Psoas muscle (tissue), 7 donors: ENCODE measurements at regions not wholly inside any gene's neighbourhood (a gene's known extent, or its start where the extent isn't known, plus 50 kb on each side); places are given as distances from the start of the nearest gene placed in this dataset.

Source experiments
- ATAC-seq, 4 donors: fragments of 200-7000 bp; cut with Tn5 transposase; one replicate each; pipeline ENCODE4 v1.9.1; 2020; ENCODE audit warnings: moderate library complexity in 3 of 4, mild to moderate bottlenecking in 2 of 4
- DNase-seq, 2 donors: peaks; one replicate each; pipeline ENCODE4 v3.0.0-alpha.2; 2020
- H3K27ac ChIP-seq: fragments of 200-600 bp; one replicate; pipeline ENCODE4 v1.8.0; 2022
- H3K27me3 ChIP-seq, 3 donors: fragments of 200-600 bp in 1 of 3; one replicate each; pipeline versions ENCODE4 v1.6.1 to v1.8.0; 2013 to 2022; ENCODE audit warnings: low read length in 2 of 3, mild to moderate bottlenecking in 2 of 3, moderate library complexity in 1 of 3; ENCODE audit not compliant: insufficient read depth in 3 of 3
- H3K36me3 ChIP-seq, 2 donors: fragments of 200-600 bp in 1 of 2; one replicate each; pipeline versions ENCODE4 v1.6.1 to v1.8.0; 2013 to 2022; ENCODE audit warnings: low read depth in 1 of 2, mild to moderate bottlenecking in 1 of 2, moderate library complexity in 1 of 2; ENCODE audit not compliant: insufficient read depth in 1 of 2
- H3K4me1 ChIP-seq: fragments of 200-600 bp; one replicate; pipeline ENCODE4 v1.8.0; 2022
- H3K4me3 ChIP-seq: fragments of 200-600 bp; one replicate; pipeline ENCODE4 v1.8.0; 2022; ENCODE audit warnings: mild to moderate bottlenecking
- H3K9me3 ChIP-seq: fragments of 200-600 bp; one replicate; pipeline ENCODE4 v1.8.0; 2022
- WGBS, 3 donors: extraction: QIAGEN DNeasy Blood & Tissue Kit; methylation state at CpG; one replicate each; pipeline versions ENCODE4 v1.1.6 to v1.1.7; 2013; 5-methylcytosine and 5-hydroxymethylcytosine counted together
- intact Hi-C, 2 donors: fragments of 100-400 bp; cut with DNase I; formaldehyde crosslinking; loops; one replicate each; pipeline versions ENCODE4 v1.11.0 to v1.14.2; 2022
- TF ChIP-seq, protein P1 (sequence below): fragments of 200-600 bp; IDR thresholded peaks from one replicate; pipeline ENCODE4 v1.8.0; 2022; ENCODE audit warnings: antibody characterized with exemption
- donor health status: healthy with polysubstance abuse.
- donor health status: DM: no; HTN: no; CAD: no; lungs with moderate emphysema.
- donor health status: Bipolar disorder and iron deficiency.
- donor health status: healthy.
- donor health status: DM: yes; HTN: yes; CAD: no.
- donor health status: DM: no; HTN: no; CAD: no.
- donor health status: DM: yes; HTN: yes; CAD: no.

DNA sequence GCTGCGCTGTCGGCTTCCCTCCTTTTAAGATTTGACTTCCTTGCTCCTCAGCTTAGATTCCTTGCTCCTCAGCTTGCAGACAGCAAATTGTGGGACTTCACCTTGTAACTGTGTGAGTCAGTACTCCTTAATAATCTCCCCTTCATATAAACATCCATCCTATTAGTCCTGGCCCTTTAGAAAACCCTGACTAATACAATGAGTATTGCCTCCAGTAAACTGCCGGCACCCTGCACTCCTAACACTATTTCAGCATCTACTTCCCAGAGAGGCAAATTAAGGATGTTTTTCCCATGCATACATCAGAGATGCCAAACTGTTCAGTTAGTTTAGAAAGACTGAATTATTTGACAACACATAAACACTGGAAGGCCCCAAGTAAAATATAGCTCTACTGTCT lies 611.3 kb upstream of the TMEM132C start:
- H3K27ac ChIP-seq = no peak overlapping the region
- no peaks in the 10 kb centered on the region for H3K4me1 ChIP-seq
- TF ChIP-seq, protein P1, sequence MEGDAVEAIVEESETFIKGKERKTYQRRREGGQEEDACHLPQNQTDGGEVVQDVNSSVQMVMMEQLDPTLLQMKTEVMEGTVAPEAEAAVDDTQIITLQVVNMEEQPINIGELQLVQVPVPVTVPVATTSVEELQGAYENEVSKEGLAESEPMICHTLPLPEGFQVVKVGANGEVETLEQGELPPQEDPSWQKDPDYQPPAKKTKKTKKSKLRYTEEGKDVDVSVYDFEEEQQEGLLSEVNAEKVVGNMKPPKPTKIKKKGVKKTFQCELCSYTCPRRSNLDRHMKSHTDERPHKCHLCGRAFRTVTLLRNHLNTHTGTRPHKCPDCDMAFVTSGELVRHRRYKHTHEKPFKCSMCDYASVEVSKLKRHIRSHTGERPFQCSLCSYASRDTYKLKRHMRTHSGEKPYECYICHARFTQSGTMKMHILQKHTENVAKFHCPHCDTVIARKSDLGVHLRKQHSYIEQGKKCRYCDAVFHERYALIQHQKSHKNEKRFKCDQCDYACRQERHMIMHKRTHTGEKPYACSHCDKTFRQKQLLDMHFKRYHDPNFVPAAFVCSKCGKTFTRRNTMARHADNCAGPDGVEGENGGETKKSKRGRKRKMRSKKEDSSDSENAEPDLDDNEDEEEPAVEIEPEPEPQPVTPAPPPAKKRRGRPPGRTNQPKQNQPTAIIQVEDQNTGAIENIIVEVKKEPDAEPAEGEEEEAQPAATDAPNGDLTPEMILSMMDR = no peak
- 86 to 87% (median 86%) methylated on average over 3 of the region's 3 CpGs for WGBS, 3 donors
- H3K36me3 ChIP-seq = no peaks in the 10 kb centered on the region
- H3K9me3 ChIP-seq = no peaks in the 10 kb centered on the region
- H3K27me3 ChIP-seq = no peaks in the 10 kb centered on the region
- ATAC-seq (no peak), DNase-seq (no peak)
- H3K4me3 ChIP-seq = no peak overlapping the region
- intact Hi-C loops = no loop called here

DNA sequence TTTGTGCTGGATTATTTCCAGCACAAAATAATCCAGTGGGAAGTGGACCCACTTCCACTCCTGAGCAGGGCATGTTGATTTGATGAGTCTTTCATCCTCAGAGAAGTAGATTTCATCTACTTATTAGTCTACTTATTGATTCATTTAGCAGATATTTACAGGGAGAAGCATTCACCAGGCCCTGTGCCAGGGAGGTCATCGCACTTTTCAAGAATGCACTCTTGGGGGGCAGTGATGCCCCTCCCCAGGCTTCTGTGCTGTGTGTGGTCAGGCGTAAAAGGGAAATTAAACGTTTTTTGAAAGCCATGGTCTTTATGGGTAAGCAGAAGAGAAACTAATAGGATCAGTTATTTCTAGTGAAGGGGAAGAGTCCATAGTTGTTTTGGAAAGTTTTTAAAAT lies 610.7 kb upstream of the TMEM132C start:
- TF ChIP-seq, protein P1 = no peak
- DNase-seq = no peak
- Histone ChIP-seq H3K4me3 (no peak overlapping the region), H3K27ac (no peak overlapping the region), H3K4me1 (no peaks in the 10 kb centered on the region), H3K36me3 (no peaks in the 10 kb centered on the region), H3K27me3 (no peaks in the 10 kb centered on the region), H3K9me3 (no peaks in the 10 kb centered on the region)
- WGBS, 3 donors = 58 to 70% (median 61%) methylated on average over 3 of the region's 3 CpGs
- intact Hi-C loops = no loop called here
- no peak for ATAC-seq

DNA sequence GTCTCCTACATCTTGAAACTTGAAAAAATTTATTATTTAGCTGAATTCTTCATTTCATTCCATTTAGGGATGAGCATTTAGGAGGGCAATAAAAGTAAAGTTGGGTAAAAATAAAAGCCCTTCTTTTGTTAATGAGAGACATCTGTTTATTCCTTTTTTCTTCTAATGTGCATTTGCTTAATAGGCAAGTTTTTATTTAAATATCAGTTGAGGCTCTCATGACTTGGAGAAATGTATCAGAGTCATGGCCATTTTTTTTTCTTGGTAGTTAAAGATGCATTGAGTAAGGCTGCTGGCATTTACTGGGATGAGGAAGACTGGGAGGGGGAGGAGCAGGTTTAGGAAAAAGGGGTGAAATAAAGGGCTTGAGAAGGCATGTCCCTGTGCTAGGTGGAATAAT lies 609.9 kb upstream of the TMEM132C start:
- Histone ChIP-seq H3K27ac (no peak overlapping the region), H3K36me3 (no peaks in the 10 kb centered on the region), H3K4me1 (no peaks in the 10 kb centered on the region), H3K27me3 (no peaks in the 10 kb centered on the region), H3K9me3 (no peaks in the 10 kb centered on the region), H3K4me3 (no peak overlapping the region)
- ATAC-seq (no peak), DNase-seq (no peak)
- TF ChIP-seq, protein P1 = no peak
- intact Hi-C loops = no loop called here

DNA sequence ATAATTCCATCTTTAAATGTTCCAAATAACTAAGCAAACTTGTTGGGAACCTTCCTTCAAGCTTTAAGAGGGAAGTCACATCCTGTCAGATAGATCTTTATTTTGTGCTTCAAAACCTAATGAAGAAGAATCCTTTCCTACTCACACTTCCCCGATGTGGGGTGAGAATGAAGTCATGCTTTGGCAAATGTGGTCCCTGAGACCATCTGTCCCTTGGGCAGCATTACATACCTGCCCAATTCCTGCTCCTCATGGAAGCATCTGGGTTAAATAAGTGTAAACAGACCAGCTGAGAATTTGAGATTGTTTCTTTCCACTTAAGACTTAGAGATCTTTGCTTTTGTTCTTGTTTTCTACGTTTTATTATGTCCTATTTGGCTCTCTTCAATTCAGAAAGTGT lies 606.0 kb upstream of the TMEM132C start:
- no peaks in the 10 kb centered on the region for H3K9me3 ChIP-seq
- H3K27me3 ChIP-seq = no peaks in the 10 kb centered on the region
- intact Hi-C loops = no loop called here
- WGBS, 3 donors = 30 to 43% (median 34%) methylated on average over 2 of the region's 2 CpGs
- no peak overlapping the region for H3K27ac ChIP-seq
- no peaks in the 10 kb centered on the region for H3K4me1 ChIP-seq
- ATAC-seq (no peak), DNase-seq (no peak)
- TF ChIP-seq, protein P1 = no peak
- H3K4me3 ChIP-seq = no peak overlapping the region
- H3K36me3 ChIP-seq = no peaks in the 10 kb centered on the region

DNA sequence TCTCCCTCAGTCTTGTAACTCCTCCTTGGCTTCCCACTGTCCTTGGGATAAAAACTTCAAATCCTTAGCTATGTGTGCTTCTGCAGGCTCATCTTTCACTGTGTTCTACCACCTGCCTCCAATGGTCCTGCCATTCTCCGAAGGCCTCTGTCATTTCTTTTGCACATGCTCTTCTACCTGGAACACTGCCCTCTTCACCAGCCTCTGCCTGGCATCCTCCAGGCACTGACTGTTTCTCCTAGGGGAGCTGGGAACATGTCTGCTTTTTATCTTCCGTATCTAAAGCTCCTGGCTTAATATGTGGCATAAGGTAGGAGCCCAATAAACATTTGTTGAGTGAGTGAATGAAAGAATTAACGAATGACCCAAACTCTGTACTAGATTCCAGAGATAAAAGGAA lies 603.3 kb upstream of the TMEM132C start:
- H3K27ac ChIP-seq = no peak overlapping the region
- no peaks in the 10 kb centered on the region for H3K36me3 ChIP-seq
- no peaks in the 10 kb centered on the region for H3K4me1 ChIP-seq
- ATAC-seq = no peak
- H3K4me3 ChIP-seq = no peak overlapping the region
- intact Hi-C loops = no loop called here
- no peak for DNase-seq
- no peaks in the 10 kb centered on the region for H3K9me3 ChIP-seq
- TF ChIP-seq, protein P1 = no peak
- 29 to 66% (median 36%) methylated on average over 3 of the region's 3 CpGs for WGBS, 3 donors
- no peaks in the 10 kb centered on the region for H3K27me3 ChIP-seq
